ENCODE measurements at regions not wholly inside any gene's neighbourhood (a gene's known extent, or its start where the extent isn't known, plus 50 kb on each side); places are given as distances from the start of the nearest gene placed in this dataset.

DNA sequence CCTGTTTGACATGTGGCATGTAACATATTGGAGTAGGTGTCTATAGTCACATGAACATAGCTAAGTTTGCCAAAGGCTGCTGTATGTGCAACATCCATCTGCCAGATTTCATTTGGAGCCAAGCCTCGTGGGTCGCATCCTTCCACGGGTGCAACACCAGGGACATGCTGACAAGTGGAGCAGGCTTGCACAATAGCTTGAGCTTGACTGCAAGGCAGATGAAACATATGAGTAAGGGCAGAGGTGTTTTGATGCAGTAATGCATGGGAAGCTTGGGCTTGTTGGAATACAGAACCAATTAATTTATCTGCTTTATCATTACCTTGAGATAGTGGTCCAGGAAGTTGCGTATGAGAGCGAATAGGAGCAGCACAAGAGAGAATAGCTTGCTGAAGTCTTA lies 74.1 kb upstream of the BTN3A2 start:
- no peak overlapping the region for H3K4me3 ChIP-seq (ENCODE audit: low read depth, low read length)
- no peak for TF ChIP-seq CTCF (IDR thresholded peaks at IDR 0.05; ENCODE audit: low read depth, low read length)

- TF ChIP-seq CTCF (IDR thresholded peaks at IDR 0.05; ENCODE audit: low read depth, low read length), result no peak
- H3K4me3 ChIP-seq (ENCODE audit: low read depth, low read length), result no peak overlapping the region
Observed at GRCh38 chr6:26292709-26293108, 72.3 kb upstream of the BTN3A2 start.

GRCh38 chr6:26294302-26294701 lies 70.7 kb upstream of the BTN3A2 start:
- TF ChIP-seq CTCF (IDR thresholded peaks at IDR 0.05; ENCODE audit: low read depth, low read length), result no peak
- H3K4me3 ChIP-seq (ENCODE audit: low read depth, low read length), result no peak overlapping the region

DNA sequence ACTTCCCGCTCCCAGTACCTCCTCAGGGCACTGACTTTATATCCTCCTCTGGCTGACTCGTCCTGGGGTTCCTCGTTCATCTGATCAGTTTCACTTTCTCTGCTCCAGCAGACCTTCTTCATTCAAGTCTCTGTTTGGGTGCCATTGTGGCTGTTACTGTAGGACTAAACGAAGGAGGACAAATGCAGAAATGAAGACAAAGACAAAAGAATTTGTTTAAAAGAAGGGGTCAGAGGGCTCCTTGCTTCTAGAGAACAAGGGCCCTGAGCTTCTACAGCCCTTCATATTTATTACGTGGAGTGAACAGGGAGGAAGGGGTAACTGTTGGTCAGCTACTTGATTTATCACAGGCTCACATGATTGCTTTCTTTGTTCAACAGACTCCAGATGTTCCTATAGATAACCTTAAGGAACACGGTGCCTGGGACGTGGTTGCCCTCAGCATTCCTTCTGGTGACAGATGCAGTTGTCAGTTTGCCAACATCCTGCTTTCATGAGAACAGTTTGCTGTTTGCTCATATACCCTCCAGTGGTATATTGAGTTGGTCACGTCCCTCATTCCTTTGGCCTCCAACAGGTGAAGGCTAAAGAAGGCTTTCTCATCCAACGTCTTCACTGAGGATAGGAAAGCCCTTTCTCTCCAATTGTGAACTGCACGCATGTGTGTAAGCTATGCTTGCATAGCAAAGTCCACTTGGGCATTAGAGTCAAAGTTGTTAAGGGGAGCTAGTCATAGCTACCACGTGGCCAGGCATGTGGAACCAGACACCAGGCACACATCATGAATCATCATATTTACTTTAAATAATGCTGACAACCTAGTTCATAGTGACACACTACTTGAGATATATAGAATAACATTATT lies 69.1 kb upstream of the BTN3A2 start:
- no peak for TF ChIP-seq CTCF (IDR thresholded peaks at IDR 0.05; ENCODE audit: low read depth, low read length)
- H3K4me3 ChIP-seq (ENCODE audit: low read depth, low read length), result no peak overlapping the region

DNA sequence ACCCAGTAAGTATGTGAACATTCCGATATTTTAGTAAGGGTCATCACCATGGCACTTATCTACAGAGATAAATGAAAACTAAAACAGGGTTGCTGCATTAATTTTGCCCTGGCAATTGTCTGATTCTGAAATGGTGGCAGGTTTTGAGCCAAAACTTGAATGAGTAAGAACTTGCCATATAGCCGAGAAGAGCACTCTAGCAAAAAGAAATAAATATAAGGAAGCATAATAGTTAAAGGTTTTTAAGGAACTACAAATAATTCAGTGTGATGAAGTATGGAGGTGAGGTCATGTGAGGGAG lies 68.5 kb upstream of the BTN3A2 start:
- no peak for TF ChIP-seq CTCF (IDR thresholded peaks at IDR 0.05; ENCODE audit: low read depth, low read length)
- H3K4me3 ChIP-seq (ENCODE audit: low read depth, low read length), result no peak overlapping the region

GRCh38 chr6:26296857-26297648 lies 67.9 kb upstream of the BTN3A2 start:
- TF ChIP-seq CTCF (IDR thresholded peaks at IDR 0.05; ENCODE audit: low read depth, low read length), result no peak
- no peak overlapping the region for H3K4me3 ChIP-seq (ENCODE audit: low read depth, low read length)
